ENCODE measurements at regions not wholly inside any gene's neighbourhood (a gene's known extent, or its start where the extent isn't known, plus 50 kb on each side); places are given as distances from the start of the nearest gene placed in this dataset.
"Not testable (repeated sequence)": the region's sequence is repeated elsewhere in the genome, so short reads cannot be mapped to it uniquely, and the experiment has no call there.

DNA sequence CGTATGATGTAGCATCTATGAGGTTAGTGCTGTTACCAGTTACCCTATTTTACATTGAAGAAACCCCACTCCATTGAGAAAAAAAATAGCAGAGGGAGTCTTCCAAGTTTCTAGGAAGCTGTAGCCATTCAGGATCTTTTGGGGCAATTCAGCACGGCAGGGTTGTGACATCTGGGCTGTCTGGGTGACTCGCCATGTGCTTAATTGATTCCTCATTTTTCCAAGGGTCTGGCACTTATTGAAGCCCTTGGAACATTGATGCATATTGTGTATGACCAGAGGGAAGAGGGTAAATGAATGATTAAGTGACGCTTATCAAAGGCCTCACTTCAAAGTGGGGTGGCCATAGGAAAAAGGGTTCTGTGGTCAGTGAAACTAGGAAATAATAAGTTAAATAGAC lies 248.7 kb downstream of the ARHGAP12 start:
- DNase-seq: no peak

DNA sequence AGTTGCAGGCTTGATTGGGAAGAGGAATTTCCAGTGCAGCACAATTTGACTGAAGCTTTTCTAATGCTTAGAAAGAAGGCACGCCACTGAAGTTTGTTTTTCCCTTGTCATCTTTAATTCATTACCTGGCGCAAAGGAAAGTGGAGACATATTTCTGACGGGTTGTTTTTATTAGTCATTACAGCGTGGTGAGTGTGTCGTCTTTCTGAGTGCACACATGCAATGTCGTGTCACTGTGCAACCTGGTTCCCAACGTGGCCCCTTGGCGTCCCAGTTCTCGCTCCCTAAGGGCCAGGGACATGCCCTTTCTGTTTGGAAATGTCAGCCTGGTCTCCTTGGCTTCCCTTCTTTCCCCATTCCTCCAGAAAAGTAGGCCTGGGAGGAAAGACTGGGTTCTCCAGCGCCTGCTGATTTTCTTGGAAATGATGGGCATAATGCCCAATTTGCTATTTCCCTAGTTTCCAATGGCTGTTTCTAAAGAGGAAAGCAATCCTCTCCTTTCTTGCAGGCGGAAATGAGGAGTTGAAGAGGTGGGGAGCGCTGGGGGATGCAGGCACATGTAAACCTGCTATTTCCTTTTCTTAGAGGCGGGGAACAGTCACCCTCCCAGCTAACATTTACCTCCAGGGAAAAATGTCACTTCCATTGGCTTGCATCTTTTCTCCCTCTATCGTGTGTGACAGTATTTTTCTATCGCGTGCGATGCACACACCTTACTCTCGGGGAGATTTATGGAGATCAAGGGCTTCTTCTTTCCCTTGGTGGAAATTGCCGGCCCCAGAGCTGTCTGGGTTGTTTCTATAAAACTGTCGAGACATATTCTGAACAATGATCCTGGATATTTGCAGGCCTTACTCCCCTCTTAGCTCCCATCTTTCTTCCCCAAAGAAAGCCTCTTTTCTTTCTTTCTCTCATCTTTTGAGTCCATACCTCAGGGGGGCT lies 249.8 kb downstream of the ARHGAP12 start:
- no peak for DNase-seq

- DNase-seq: no peak
These were observed 250.5 kb downstream of the ARHGAP12 start for GRCh38 chr10:31678139-31678536.

GRCh38 chr10:31677195-31678138 lies 251.2 kb downstream of the ARHGAP12 start:
- no peak for DNase-seq

- DNase-seq: no peak
These were observed 252.9 kb downstream of the ARHGAP12 start for GRCh38 chr10:31675726-31676125.

DNA sequence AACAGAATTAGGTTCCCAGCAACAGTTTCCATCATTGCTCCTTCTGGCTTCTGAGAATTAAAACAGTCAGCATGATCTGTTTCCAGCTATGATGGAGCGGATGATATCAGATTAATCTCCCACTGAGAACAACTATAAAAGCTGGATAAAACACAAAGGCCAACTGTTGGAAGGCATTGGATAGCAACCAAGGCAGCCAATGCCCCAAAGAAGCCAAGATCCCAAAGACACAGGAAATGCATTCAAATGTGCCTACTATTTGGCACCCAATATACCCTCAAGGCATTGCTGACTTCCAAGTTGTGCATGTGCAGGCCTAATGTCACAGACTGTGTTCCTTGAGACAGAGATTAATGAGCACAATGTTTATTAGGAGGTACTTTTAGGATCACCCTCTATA lies 259.3 kb downstream of the ARHGAP12 start:
- no peak for DNase-seq

GRCh38 chr10:31668326-31668725 lies 260.3 kb downstream of the ARHGAP12 start:
- no peak for DNase-seq

GRCh38 chr10:31665764-31666279 lies 262.8 kb downstream of the ARHGAP12 start:
- not testable (repeated sequence) for DNase-seq

GRCh38 chr10:31664803-31665202 lies 263.8 kb downstream of the ARHGAP12 start:
- no peak for DNase-seq

- DNase-seq: not testable (repeated sequence)
These were observed 264.6 kb downstream of the ARHGAP12 start for GRCh38 chr10:31664071-31664470.

DNA sequence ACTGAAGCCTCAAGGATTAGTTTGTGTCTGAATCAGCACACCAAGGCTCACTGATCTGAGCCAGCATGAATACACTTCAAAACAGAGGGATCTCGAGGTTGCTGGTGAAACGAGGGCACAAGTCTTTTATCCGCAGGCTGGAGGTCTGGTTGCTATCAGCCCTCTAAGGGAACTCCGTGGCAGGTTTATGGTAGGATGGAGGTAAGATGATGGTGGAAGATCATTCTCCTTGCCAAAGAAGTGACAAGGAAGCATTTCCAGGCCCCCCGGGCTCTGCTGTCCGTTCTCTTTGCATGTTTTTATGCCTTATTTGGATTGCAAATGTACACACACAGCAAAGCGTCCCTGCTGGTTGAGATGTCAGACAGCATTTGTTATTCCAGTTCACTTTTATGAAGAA lies 268.3 kb downstream of the ARHGAP12 start:
- no peak for DNase-seq

DNA sequence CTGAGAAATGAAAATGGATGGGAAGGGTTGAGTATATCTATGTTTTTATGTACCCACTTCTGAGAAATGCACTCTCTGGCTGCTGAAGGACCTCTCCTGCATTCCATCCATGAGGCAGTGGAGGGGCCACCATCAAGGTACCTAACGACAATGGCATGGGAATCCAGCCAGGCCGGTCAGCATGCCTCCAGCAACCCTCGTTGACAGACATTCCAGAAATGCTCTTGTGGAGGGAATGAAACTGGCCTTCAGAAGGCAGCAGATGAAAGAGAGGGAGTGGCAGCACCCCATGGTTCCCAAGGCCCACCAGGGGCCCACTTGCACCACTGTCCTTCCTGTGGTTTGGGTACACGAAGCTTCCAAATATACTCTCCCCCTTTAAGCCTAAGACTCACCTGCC lies 269.0 kb downstream of the ARHGAP12 start:
- no peak for DNase-seq

GRCh38 chr10:31657434-31657872 lies 271.2 kb downstream of the ARHGAP12 start:
- no peak for DNase-seq

DNA sequence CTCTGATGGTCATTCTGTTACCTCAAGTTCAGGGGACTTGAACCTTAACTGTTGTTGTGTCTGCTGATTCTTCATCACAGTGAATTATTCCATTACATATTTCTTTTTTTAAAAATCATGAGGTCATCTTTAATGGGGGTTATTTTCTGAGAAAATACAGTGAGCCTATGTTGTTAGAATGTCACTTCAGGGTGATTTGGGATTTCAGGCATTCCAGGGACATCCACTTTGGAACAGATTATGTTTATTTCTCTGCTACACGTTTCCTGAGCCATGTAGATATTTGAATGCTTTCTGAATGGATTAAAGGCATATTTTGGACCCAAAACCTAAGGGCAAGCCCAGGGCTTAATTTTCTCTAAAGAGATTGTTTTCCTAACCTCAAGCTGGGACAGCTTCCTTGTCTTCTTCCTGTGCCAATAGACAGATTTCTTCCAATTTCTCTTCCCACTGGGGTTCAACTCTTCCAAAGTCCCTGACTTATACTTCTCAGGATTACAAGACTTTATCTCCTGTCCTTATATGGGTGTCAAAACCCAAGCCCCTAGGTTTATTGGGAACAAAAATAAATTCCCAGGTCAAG lies 271.7 kb downstream of the ARHGAP12 start:
- DNase-seq: no peak

- DNase-seq: no peak
These were observed 276.6 kb downstream of the ARHGAP12 start for GRCh38 chr10:31652038-31652437.

- DNase-seq: no peak
These were observed 278.6 kb downstream of the ARHGAP12 start for GRCh38 chr10:31650010-31650409.

DNA sequence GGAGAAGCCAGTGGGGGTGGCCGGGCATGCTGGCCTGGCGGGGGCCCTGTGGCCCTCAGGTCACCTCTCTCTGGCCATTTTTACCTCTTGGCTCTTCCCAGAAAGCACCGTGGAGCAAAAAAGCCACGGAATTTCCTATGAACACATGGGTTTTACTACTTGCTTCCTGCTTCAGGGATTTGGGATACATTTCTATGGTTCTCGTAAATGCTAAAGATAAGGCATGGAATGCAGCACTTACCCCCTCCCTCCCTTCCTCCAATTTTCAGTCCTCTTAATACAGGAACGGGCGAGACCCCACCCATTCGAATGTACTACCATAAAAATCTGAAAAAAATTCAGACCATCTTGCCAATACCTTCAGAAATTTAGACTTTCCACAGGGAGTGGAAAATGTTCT lies 279.7 kb downstream of the ARHGAP12 start:
- DNase-seq: no peak

- no peak for DNase-seq
These were observed 280.8 kb downstream of the ARHGAP12 start for GRCh38 chr10:31647861-31648260.

GRCh38 chr10:31646519-31646918 lies 282.1 kb downstream of the ARHGAP12 start:
- no peak for DNase-seq

- DNase-seq: no peak
These were observed 282.8 kb downstream of the ARHGAP12 start for GRCh38 chr10:31645786-31646185.

- DNase-seq: no peak
These were observed 283.5 kb downstream of the ARHGAP12 start for GRCh38 chr10:31644931-31645633.

DNA sequence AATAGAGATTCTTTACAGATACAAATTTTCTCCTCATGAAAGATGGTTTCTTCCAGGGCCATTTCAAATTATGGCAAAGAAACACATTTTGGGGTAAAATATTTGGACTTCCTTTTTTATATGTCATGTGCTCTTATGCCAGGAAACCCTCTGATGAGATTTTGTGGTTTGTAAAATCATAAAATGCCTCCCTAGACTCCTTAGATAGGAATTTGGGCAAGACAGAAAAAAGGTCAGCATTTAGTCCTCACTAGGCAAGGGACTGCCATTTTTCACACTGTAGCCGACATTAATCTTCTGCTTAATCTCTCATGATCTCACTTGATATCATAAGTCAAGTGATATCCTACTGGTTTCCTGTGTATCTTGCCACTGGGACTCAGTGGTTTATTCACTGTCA lies 286.4 kb downstream of the ARHGAP12 start:
- DNase-seq: no peak

Measured in activated CD4-positive, alpha-beta T cell treated with anti-CD3 and anti-CD28 coated beads, Interleukin-2, amount 50 U/mL, for 4 hours (primary cell).